Suprapubic skin (tissue), 4 donors: ENCODE measurements at regions not wholly inside any gene's neighbourhood (a gene's known extent, or its start where the extent isn't known, plus 50 kb on each side); places are given as distances from the start of the nearest gene placed in this dataset.
A peak's percentile ranks its signal among the peaks of the same experiment; 100 is the strongest.
"Not testable (repeated sequence)": the region's sequence is repeated elsewhere in the genome, so short reads cannot be mapped to it uniquely, and the experiment has no call there.

Source experiments
- DNase-seq, 2 donors: peaks; one replicate each; pipeline ENCODE4 v3.0.0-alpha.2; 2019; ENCODE audit warnings: low spot score in 2 of 2
- H3K27ac ChIP-seq: fragments of 200-600 bp; sonication (generic); one replicate; pipeline ENCODE4 v1.5.1; 2019
- H3K27me3 ChIP-seq: fragments of 200-600 bp; sonication (generic); one replicate; pipeline ENCODE4 v1.5.1; 2019
- H3K36me3 ChIP-seq: fragments of 200-600 bp; sonication (generic); one replicate; pipeline ENCODE4 v1.5.1; 2019
- H3K4me1 ChIP-seq: fragments of 200-600 bp; sonication (generic); one replicate; pipeline ENCODE4 v1.5.1; 2019
- H3K4me3 ChIP-seq: fragments of 200-600 bp; sonication (generic); one replicate; pipeline ENCODE4 v1.5.1; 2019; ENCODE audit warnings: mild to moderate bottlenecking
- H3K9me3 ChIP-seq: fragments of 200-600 bp; sonication (generic); one replicate; pipeline ENCODE4 v1.5.1; 2019
- CTCF ChIP-seq, 2 donors: fragments of 200-600 bp in 1 of 2; fragments of 450-650 bp in 1 of 2; sonication (generic) in 1 of 2; IDR thresholded peaks; one replicate each; pipeline ENCODE4 v1.5.1; 2016 to 2019; ENCODE audit warnings: antibody characterized with exemption in 2 of 2, mild to moderate bottlenecking in 1 of 2, moderate library complexity in 1 of 2
- EP300 ChIP-seq: sonication (generic); formaldehyde crosslinking; IDR thresholded peaks from one replicate; pipeline ENCODE4 v1.6.1; 2017; ENCODE audit warnings: antibody characterized with exemption
- POLR2A ChIP-seq, 2 donors: fragments of 450-650 bp; IDR thresholded peaks; one replicate each; pipeline ENCODE4 v1.6.1; 2017; ENCODE audit warnings: antibody characterized with exemption in 2 of 2, mild to moderate bottlenecking in 2 of 2, moderate library complexity in 2 of 2
- POLR2AphosphoS5 ChIP-seq, 3 donors: sonication (generic); formaldehyde crosslinking; IDR thresholded peaks; one replicate each; pipeline ENCODE4 v1.6.1; 2017; ENCODE audit warnings: antibody characterized with exemption in 3 of 3
- WGBS: methylation state at CpG from one replicate; pipeline ENCODE4 v1.1.5; 2018; 5-methylcytosine and 5-hydroxymethylcytosine counted together

GRCh38 chr4:158122501-158122900 is 50.3 kb downstream of the GASK1B start:
- Histone ChIP-seq H3K27ac (no peak overlapping the region), H3K9me3 (no peaks in the 10 kb centered on the region), H3K4me1 (no peaks in the 10 kb centered on the region), H3K27me3 (no peaks in the 10 kb centered on the region), H3K4me3 (no peak overlapping the region), H3K36me3 (no peaks in the 10 kb centered on the region)
- WGBS: 61% methylated on average over 2 of the region's 2 CpGs
- no peak for TF ChIP-seq POLR2A (IDR thresholded peaks at IDR 0.05)
- no peak for TF ChIP-seq CTCF (IDR thresholded peaks at IDR 0.05)
- no peak for TF ChIP-seq POLR2AphosphoS5 (IDR thresholded peaks at IDR 0.05)
- no peak for TF ChIP-seq EP300
- DNase-seq: no peak

GRCh38 chr4:158121161-158121579 is 51.7 kb downstream of the GASK1B start:
- no peak overlapping the region for H3K27ac ChIP-seq
- 48% methylated on average over 3 of the region's 3 CpGs for WGBS
- no peaks in the 10 kb centered on the region for H3K36me3 ChIP-seq
- TF ChIP-seq CTCF (IDR thresholded peaks at IDR 0.05): no peak
- TF ChIP-seq POLR2AphosphoS5 (IDR thresholded peaks at IDR 0.05): peak in 2 of 3 donors; percentile 39 to 49
- H3K27me3 ChIP-seq: no peaks in the 10 kb centered on the region
- no peak overlapping the region for H3K4me3 ChIP-seq
- no peaks in the 10 kb centered on the region for H3K9me3 ChIP-seq
- H3K4me1 ChIP-seq: no peaks in the 10 kb centered on the region
- no peak for DNase-seq

GRCh38 chr4:158120645-158121151 is 52.1 kb downstream of the GASK1B start:
- H3K36me3 ChIP-seq, H3K27me3 ChIP-seq, H3K4me1 ChIP-seq, DNase-seq, H3K4me3 ChIP-seq, H3K9me3 ChIP-seq: not testable (repeated sequence)
- H3K27ac ChIP-seq: peak overlapping the region; percentile 59
- 59% methylated on average over 6 of the region's 6 CpGs for WGBS

- Histone ChIP-seq H3K4me3 (no peak overlapping the region), H3K4me1 (no peaks in the 10 kb centered on the region), H3K36me3 (no peaks in the 10 kb centered on the region), H3K27ac (no peak overlapping the region), H3K27me3 (no peaks in the 10 kb centered on the region), H3K9me3 (no peaks in the 10 kb centered on the region)
- no peak for DNase-seq
- TF ChIP-seq POLR2AphosphoS5 (IDR thresholded peaks at IDR 0.05) (no peak), EP300 (no peak), CTCF (IDR thresholded peaks at IDR 0.05) (no peak), POLR2A (IDR thresholded peaks at IDR 0.05) (no peak)
Observed at GRCh38 chr4:158112611-158113010, 60.2 kb downstream of the GASK1B start.

- H3K4me3 ChIP-seq: no peak overlapping the region
- H3K27ac ChIP-seq: no peak overlapping the region
- H3K36me3 ChIP-seq: no peaks in the 10 kb centered on the region
- no peaks in the 10 kb centered on the region for H3K4me1 ChIP-seq
- TF ChIP-seq EP300: no peak
- TF ChIP-seq CTCF (IDR thresholded peaks at IDR 0.05): no peak
- TF ChIP-seq POLR2A (IDR thresholded peaks at IDR 0.05): no peak
- no peak for TF ChIP-seq POLR2AphosphoS5 (IDR thresholded peaks at IDR 0.05)
- WGBS: 96% methylated on average over 2 of the region's 2 CpGs
- H3K27me3 ChIP-seq: no peaks in the 10 kb centered on the region
- H3K9me3 ChIP-seq: no peaks in the 10 kb centered on the region
- no peak for DNase-seq
Observed at GRCh38 chr4:158111241-158111640, 61.6 kb downstream of the GASK1B start.

GRCh38 chr4:158102904-158103303 is 69.9 kb downstream of the GASK1B start:
- no peaks in the 10 kb centered on the region for H3K9me3 ChIP-seq
- no peak overlapping the region for H3K27ac ChIP-seq
- H3K4me3 ChIP-seq: no peak overlapping the region
- TF ChIP-seq EP300: no peak
- TF ChIP-seq POLR2A (IDR thresholded peaks at IDR 0.05): no peak
- no peak for TF ChIP-seq POLR2AphosphoS5 (IDR thresholded peaks at IDR 0.05)
- no peaks in the 10 kb centered on the region for H3K27me3 ChIP-seq
- DNase-seq: no peak
- WGBS: 62% methylated on average over 4 of the region's 4 CpGs
- H3K4me1 ChIP-seq: no peaks in the 10 kb centered on the region
- no peaks in the 10 kb centered on the region for H3K36me3 ChIP-seq
